Keratinocyte (primary cell): ENCODE measurements at regions not wholly inside any gene's neighbourhood (a gene's known extent, or its start where the extent isn't known, plus 50 kb on each side); places are given as distances from the start of the nearest gene placed in this dataset.
"Not testable (repeated sequence)": the region's sequence is repeated elsewhere in the genome, so short reads cannot be mapped to it uniquely, and the experiment has no call there.

Source experiments
- DNase-seq: peaks from one replicate; pipeline ENCODE4 v3.0.0-alpha.2; 2011; ENCODE audit warnings: low read depth, missing footprints, low spot score
- FAIRE-seq: peaks from 2 replicates; lab custom pipeline; 2011; peaks lifted over from hg19 to GRCh38; lab: Jason Lieb, UNC
- H2AFZ ChIP-seq: 2 replicates; pipeline ENCODE4 v1.6.0; 2012; ENCODE audit warnings: low read length, control low read depth, inconsistent platforms; ENCODE audit not compliant: control insufficient read depth
- H3K27ac ChIP-seq: 2 replicates; pipeline ENCODE4 v1.5.1; 2011; ENCODE audit warnings: low read length; ENCODE audit not compliant: control insufficient read depth, insufficient read depth
- H3K27me3 ChIP-seq: 3 replicates; pipeline ENCODE4 v1.6.0; 2011; ENCODE audit warnings: low read length; ENCODE audit not compliant: control insufficient read depth, insufficient read depth; ENCODE audit errors: extremely low read depth
- H3K36me3 ChIP-seq, 2 experiments: 2 replicates in 1 of 2; 3 replicates in 1 of 2; pipeline ENCODE4 v1.5.1; 2011; ENCODE audit warnings: low read length in 2 of 2, mild to moderate bottlenecking in 1 of 2; ENCODE audit not compliant: control insufficient read depth in 2 of 2, insufficient read depth in 2 of 2; ENCODE audit errors: extremely low read depth in 1 of 2
- H3K4me1 ChIP-seq: 3 replicates; pipeline ENCODE4 v1.5.1; 2011; ENCODE audit warnings: low read length; ENCODE audit not compliant: control insufficient read depth, insufficient read depth; ENCODE audit errors: extremely low read depth
- H3K4me2 ChIP-seq: 3 replicates; pipeline ENCODE4 v1.6.0; 2011; ENCODE audit warnings: low read depth, low read length; ENCODE audit not compliant: control insufficient read depth, insufficient read depth; ENCODE audit errors: extremely low read depth
- H3K4me3 ChIP-seq, 3 experiments: fragments of 200-600 bp in 1 of 3; sonication (generic) in 1 of 3; 2 replicates in 2 of 3; 3 replicates in 1 of 3; pipeline ENCODE4 v1.5.1; 2011 to 2016; ENCODE audit warnings: low read length in 3 of 3, mild to moderate bottlenecking in 3 of 3, control low read depth in 2 of 3, inconsistent platforms in 1 of 3, low read depth in 1 of 3, mixed read lengths in 1 of 3, mixed run types in 1 of 3, moderate library complexity in 1 of 3; ENCODE audit not compliant: control insufficient read depth in 2 of 3, insufficient read depth in 2 of 3; ENCODE audit errors: extremely low read depth in 1 of 3
- H3K79me2 ChIP-seq: 2 replicates; pipeline ENCODE4 v1.6.0; 2012; ENCODE audit warnings: low read length; ENCODE audit not compliant: control insufficient read depth, insufficient read depth
- H3K9ac ChIP-seq: 3 replicates; pipeline ENCODE4 v1.6.0; 2011; ENCODE audit warnings: low read length; ENCODE audit not compliant: control insufficient read depth, insufficient read depth; ENCODE audit errors: extremely low read depth
- H3K9me1 ChIP-seq: 3 replicates; pipeline ENCODE4 v1.6.0; 2011; ENCODE audit warnings: low read length; ENCODE audit not compliant: control insufficient read depth, insufficient read depth; ENCODE audit errors: extremely low read depth
- H3K9me3 ChIP-seq: 2 replicates; pipeline ENCODE4 v1.5.1; 2012; ENCODE audit warnings: low read depth, low read length; ENCODE audit not compliant: control insufficient read depth
- H4K20me1 ChIP-seq: 3 replicates; pipeline ENCODE4 v1.6.0; 2011; ENCODE audit warnings: low read length; ENCODE audit not compliant: control insufficient read depth, insufficient read depth; ENCODE audit errors: extremely low read depth
- CTCF ChIP-seq, 3 experiments: IDR thresholded peaks in 1 of 3; conservative IDR thresholded peaks in 1 of 3; optimal IDR thresholded peaks in 1 of 3; 2 replicates in 2 of 3; 3 replicates in 1 of 3; pipeline versions ENCODE3 to v1.5.1; 2011; ENCODE audit warnings: low read length in 3 of 3, mild to moderate bottlenecking in 3 of 3, moderate library complexity in 2 of 3, control low read depth in 1 of 3, inconsistent platforms in 1 of 3; ENCODE audit not compliant: insufficient read depth in 2 of 3; ENCODE audit errors: extremely low read depth in 1 of 3
- EZH2 ChIP-seq: IDR thresholded peaks from one replicate; pipeline ENCODE4 v1.6.1; 2012; ENCODE audit warnings: inconsistent platforms, mild to moderate bottlenecking, low read length, moderate library complexity
- dilution Hi-C: fragments of 300-500 bp; cut with MboI; formaldehyde crosslinking; loops from one replicate; pipeline ENCODE4 v1.7.0; 2020; ENCODE audit warnings: low sequenced_read_pairs; ENCODE audit not compliant: extremely low pct_ligation_motif_present

GRCh38 chr4:3607690-3608552 is 75.7 kb upstream of the LRPAP1 start:
- Histone ChIP-seq H3K4me3 (no peak overlapping the region), H3K36me3 (no peaks in the 10 kb centered on the region), H2AFZ (no peak overlapping the region), H3K9me3 (peaks cover 4% of the 10 kb centered on the region), H3K27me3 (no peaks in the 10 kb centered on the region), H3K4me2 (no peak overlapping the region), H3K9ac (no peak overlapping the region), H3K79me2 (no peaks in the 10 kb centered on the region), H3K9me1 (no peaks in the 10 kb centered on the region), H3K27ac (no peak overlapping the region), H3K4me1 (no peaks in the 10 kb centered on the region), H4K20me1 (no peaks in the 10 kb centered on the region)
- dilution Hi-C loops: no loop called here
- DNase-seq: no peak
- no peak for TF ChIP-seq EZH2
- TF ChIP-seq CTCF (optimal IDR thresholded peaks at IDR 0.05 in 1 of 3, IDR thresholded peaks at IDR 0.05 in 1 of 3, conservative IDR thresholded peaks at IDR 0.05 in 1 of 3; ENCODE audit: extremely low read depth in 1 of 3, insufficient read depth in 2 of 3, low read length in 3 of 3): no peak
- no peak for FAIRE-seq

- H3K36me3 ChIP-seq, H3K4me1 ChIP-seq, H3K27ac ChIP-seq, H3K4me2 ChIP-seq, H3K79me2 ChIP-seq, H2AFZ ChIP-seq, dilution Hi-C loops, H3K9me1 ChIP-seq, H3K27me3 ChIP-seq, H4K20me1 ChIP-seq, H3K9me3 ChIP-seq, DNase-seq, FAIRE-seq, H3K4me3 ChIP-seq, H3K9ac ChIP-seq: not testable (repeated sequence)
Observed at GRCh38 chr4:3606850-3607249, 74.6 kb upstream of the LRPAP1 start.

- H3K4me1 ChIP-seq, DNase-seq, FAIRE-seq, H3K79me2 ChIP-seq, dilution Hi-C loops, H3K27ac ChIP-seq, H3K9me3 ChIP-seq, H3K9me1 ChIP-seq, H3K4me2 ChIP-seq, H3K27me3 ChIP-seq, H2AFZ ChIP-seq, H3K4me3 ChIP-seq, H3K9ac ChIP-seq, H4K20me1 ChIP-seq, H3K36me3 ChIP-seq: not testable (repeated sequence)
Observed at GRCh38 chr4:3606271-3606670, 74.0 kb upstream of the LRPAP1 start.
